Ascending aorta (tissue), 2 donors: ENCODE measurements at regions not wholly inside any gene's neighbourhood (a gene's known extent, or its start where the extent isn't known, plus 50 kb on each side); places are given as distances from the start of the nearest gene placed in this dataset.

Source experiments
- DNase-seq, 2 donors: peaks; one replicate each; pipeline ENCODE4 v3.0.0-alpha.2; 2019; ENCODE audit warnings: low spot score in 2 of 2
- H3K27ac ChIP-seq, 2 donors: fragments of 200-600 bp; sonication (generic); one replicate each; pipeline ENCODE4 v1.5.1; 2016 to 2017; ENCODE audit warnings: mild to moderate bottlenecking in 1 of 2
- H3K27me3 ChIP-seq: fragments of 200-600 bp; sonication (generic); one replicate; pipeline ENCODE4 v1.5.1; 2017
- H3K36me3 ChIP-seq, 2 donors: fragments of 200-600 bp; sonication (generic); one replicate each; pipeline ENCODE4 v1.5.1; 2016
- H3K4me1 ChIP-seq, 2 donors: fragments of 200-600 bp; sonication (generic); one replicate each; pipeline ENCODE4 v1.5.1; 2016 to 2017; ENCODE audit warnings: mild to moderate bottlenecking in 1 of 2
- H3K4me3 ChIP-seq, 2 donors: fragments of 200-600 bp; sonication (generic); one replicate each; pipeline ENCODE4 v1.5.1; 2016 to 2017; ENCODE audit warnings: mild to moderate bottlenecking in 1 of 2
- H3K9me3 ChIP-seq, 2 donors: fragments of 200-600 bp; sonication (generic); one replicate each; pipeline ENCODE4 v1.5.1; 2016
- CTCF ChIP-seq, 3 experiments: fragments of 200-600 bp in 2 of 3; fragments of 450-650 bp in 1 of 3; sonication (generic) in 2 of 3; IDR thresholded peaks; one replicate each; pipeline ENCODE4 v1.5.1; 2016 to 2019; ENCODE audit warnings: antibody characterized with exemption in 3 of 3, mild to moderate bottlenecking in 1 of 3, moderate library complexity in 1 of 3
- intact Hi-C: fragments of 100-400 bp; cut with DNase I; formaldehyde crosslinking; loops from one replicate; pipeline ENCODE4 v1.15.1; 2023

GRCh38 chr1:189141056-189141455 is 1336.6 kb downstream of the BRINP3 start:
- no peak for DNase-seq
- no peaks in the 10 kb centered on the region for H3K27me3 ChIP-seq
- intact Hi-C loops = no loop called here
- no peaks in the 10 kb centered on the region for H3K4me1 ChIP-seq
- no peak overlapping the region for H3K4me3 ChIP-seq
- TF ChIP-seq CTCF (IDR thresholded peaks at IDR 0.05) = no peak
- no peaks in the 10 kb centered on the region for H3K9me3 ChIP-seq
- no peaks in the 10 kb centered on the region for H3K36me3 ChIP-seq
- H3K27ac ChIP-seq = no peak overlapping the region

- no peak for TF ChIP-seq CTCF (IDR thresholded peaks at IDR 0.05)
- no peaks in the 10 kb centered on the region for H3K27me3 ChIP-seq
- H3K9me3 ChIP-seq = no peaks in the 10 kb centered on the region
- H3K36me3 ChIP-seq = no peaks in the 10 kb centered on the region
- no peak overlapping the region for H3K4me3 ChIP-seq
- H3K27ac ChIP-seq = no peak overlapping the region
- no peak for DNase-seq
- H3K4me1 ChIP-seq = no peaks in the 10 kb centered on the region
- intact Hi-C loops = no loop called here
Measured at GRCh38 chr1:189149547-189150375, 1327.9 kb downstream of the BRINP3 start.

- Histone ChIP-seq H3K27ac (no peak overlapping the region), H3K9me3 (no peaks in the 10 kb centered on the region), H3K27me3 (no peaks in the 10 kb centered on the region), H3K4me1 (no peaks in the 10 kb centered on the region), H3K4me3 (no peak overlapping the region), H3K36me3 (no peaks in the 10 kb centered on the region)
- no peak for DNase-seq
- TF ChIP-seq CTCF (IDR thresholded peaks at IDR 0.05) = no peak
- intact Hi-C loops = no loop called here
Measured at GRCh38 chr1:189150624-189151023, 1327.0 kb downstream of the BRINP3 start.

- Histone ChIP-seq H3K4me1 (no peaks in the 10 kb centered on the region), H3K4me3 (no peak overlapping the region), H3K27me3 (no peaks in the 10 kb centered on the region), H3K27ac (no peak overlapping the region), H3K36me3 (no peaks in the 10 kb centered on the region), H3K9me3 (no peaks in the 10 kb centered on the region)
- no peak for DNase-seq
- intact Hi-C loops = no loop called here
- TF ChIP-seq CTCF (IDR thresholded peaks at IDR 0.05) = no peak
Measured at GRCh38 chr1:189151361-189151760, 1326.3 kb downstream of the BRINP3 start.

- no peak for TF ChIP-seq CTCF (IDR thresholded peaks at IDR 0.05)
- Histone ChIP-seq H3K4me3 (no peak overlapping the region), H3K36me3 (no peaks in the 10 kb centered on the region), H3K27ac (no peak overlapping the region), H3K27me3 (no peaks in the 10 kb centered on the region), H3K9me3 (no peaks in the 10 kb centered on the region), H3K4me1 (no peaks in the 10 kb centered on the region)
- intact Hi-C loops = no loop called here
- no peak for DNase-seq
Measured at GRCh38 chr1:189152685-189153084, 1325.0 kb downstream of the BRINP3 start.
